ENCODE measurements at regions not wholly inside any gene's neighbourhood (a gene's known extent, or its start where the extent isn't known, plus 50 kb on each side); places are given as distances from the start of the nearest gene placed in this dataset.

GRCh38 chr6:103193413-103193812 is 1666.3 kb downstream of the HACE1 start:
- no peak for TF ChIP-seq MXI1 (conservative IDR thresholded peaks at IDR 0.05; ENCODE audit: poor library complexity, severe bottlenecking)
- no peak overlapping the region for H3K4me2 ChIP-seq (ENCODE audit: low read length)
- H3K36me3 ChIP-seq (ENCODE audit: insufficient read depth, low read length) = no peaks in the 10 kb centered on the region
- no peaks in the 10 kb centered on the region for H3K9me2 ChIP-seq (ENCODE audit: insufficient read depth, low read length)
- H3K4me3 ChIP-seq (ENCODE audit: low read length) = no peak overlapping the region
- no peaks in the 10 kb centered on the region for H3K9me3 ChIP-seq (ENCODE audit: low read length)
- H3F3A ChIP-seq (ENCODE audit: insufficient read depth, low read length, poor library complexity, severe bottlenecking) = no peaks in the 10 kb centered on the region
- no peaks in the 10 kb centered on the region for H3K79me2 ChIP-seq (replicated peaks; ENCODE audit: insufficient read depth, low read length)
- no peak overlapping the region for H3K9ac ChIP-seq (ENCODE audit: low read length)
- H3K27me3 ChIP-seq (ENCODE audit: insufficient read depth, low read depth, low read length) = no peaks in the 10 kb centered on the region
- H3K27ac ChIP-seq (ENCODE audit: low read length) = no peak overlapping the region
- H4K20me1 ChIP-seq (ENCODE audit: insufficient read depth) = no peaks in the 10 kb centered on the region
- H2AFZ ChIP-seq (ENCODE audit: low read depth, low read length) = no peak overlapping the region

GRCh38 chr6:103191391-103192093 is 1668.2 kb downstream of the HACE1 start:
- H3K36me3 ChIP-seq (ENCODE audit: insufficient read depth, low read length) = no peaks in the 10 kb centered on the region

More at GRCh38 chr6:103191391-103192093, 1668.2 kb downstream of the HACE1 start:
- Histone ChIP-seq H3K9me3 (ENCODE audit: low read length) (no peaks in the 10 kb centered on the region), H3K4me2 (ENCODE audit: low read length) (no peak overlapping the region), H3F3A (ENCODE audit: insufficient read depth, low read length, poor library complexity, severe bottlenecking) (no peaks in the 10 kb centered on the region), H3K27ac (ENCODE audit: low read length) (no peak overlapping the region), H3K79me2 (replicated peaks; ENCODE audit: insufficient read depth, low read length) (no peaks in the 10 kb centered on the region), H2AFZ (ENCODE audit: low read depth, low read length) (no peak overlapping the region), H3K9ac (ENCODE audit: low read length) (no peak overlapping the region), H3K4me3 (ENCODE audit: low read length) (no peak overlapping the region), H4K20me1 (ENCODE audit: insufficient read depth) (no peaks in the 10 kb centered on the region), H3K27me3 (ENCODE audit: insufficient read depth, low read depth, low read length) (no peaks in the 10 kb centered on the region), H3K9me2 (ENCODE audit: insufficient read depth, low read length) (no peaks in the 10 kb centered on the region)
- TF ChIP-seq EP300 (conservative IDR thresholded peaks at IDR 0.05; ENCODE audit: poor library complexity, severe bottlenecking) (no peak), CTCF (IDR thresholded peaks at IDR 0.05; ENCODE audit: poor library complexity, severe bottlenecking) (no peak), EZH2 (IDR thresholded peaks at IDR 0.05; ENCODE audit: borderline replicate concordance, insufficient read depth, low read length, poor library complexity, severe bottlenecking) (no peak), REST (IDR thresholded peaks at IDR 0.05; ENCODE audit: borderline replicate concordance) (no peak), POLR2AphosphoS5 (IDR thresholded peaks at IDR 0.05) (no peak), RAD21 (conservative IDR thresholded peaks at IDR 0.05) (no peak), SMC3 (conservative IDR thresholded peaks at IDR 0.05; ENCODE audit: poor library complexity) (no peak), TAF1 (IDR thresholded peaks at IDR 0.05; ENCODE audit: low read depth) (no peak), MXI1 (conservative IDR thresholded peaks at IDR 0.05; ENCODE audit: poor library complexity, severe bottlenecking) (no peak)
